ENCODE measurements at regions not wholly inside any gene's neighbourhood (a gene's known extent, or its start where the extent isn't known, plus 50 kb on each side); places are given as distances from the start of the nearest gene placed in this dataset.

- POLR2A ChIA-PET = no interaction called here
- CTCF ChIA-PET = interaction anchor here (1.4 kb wide), 1 partner anchor 134 kb away, joined by 4 read pairs; no protein-coding TSS in a partner anchor
- H3K27ac Mint-ChIP-seq = no peak overlapping the region
- H3K36me3 Mint-ChIP-seq = 0 out of 2 replicates have a peak, but pooled peaks cover 3% of the 10 kb centered on the region
- DNase-seq (ENCODE audit: low spot score) (no peak), ATAC-seq (no peak)
- H3K4me1 Mint-ChIP-seq = peaks cover 15% of the 10 kb centered on the region
- H3K27me3 Mint-ChIP-seq (ENCODE audit: low read depth) = no peaks in the 10 kb centered on the region
- TF ChIP-seq ERG (CRISPR knock-in tag; IDR thresholded peaks at IDR 0.05) (no peak), SP1 (CRISPR knock-in tag; conservative IDR thresholded peaks at IDR 0.05) (no peak), FOXP4 (CRISPR knock-in tag; IDR thresholded peaks at IDR 0.05) (no peak), ZNF138 (CRISPR knock-in tag; conservative IDR thresholded peaks at IDR 0.05) (no peak), ATF3 (CRISPR knock-in tag; conservative IDR thresholded peaks at IDR 0.05) (no peak), NFYB (CRISPR knock-in tag; conservative IDR thresholded peaks at IDR 0.05; ENCODE audit: low read depth) (no peak), GABPB1 (CRISPR knock-in tag; IDR thresholded peaks at IDR 0.05) (no peak), ATF2 (CRISPR knock-in tag; IDR thresholded peaks at IDR 0.05; ENCODE audit: borderline replicate concordance, low read depth) (no peak), ESRRA (CRISPR knock-in tag; IDR thresholded peaks at IDR 0.05; ENCODE audit: borderline replicate concordance) (no peak), SMAD4 (CRISPR knock-in tag; IDR thresholded peaks at IDR 0.05) (no peak), ZNF396 (CRISPR knock-in tag; IDR thresholded peaks at IDR 0.05; ENCODE audit: borderline replicate concordance) (no peak), ZNF121 (CRISPR knock-in tag; IDR thresholded peaks at IDR 0.05) (no peak), ZSCAN18 (CRISPR knock-in tag; IDR thresholded peaks at IDR 0.05) (no peak), PREB (CRISPR knock-in tag; IDR thresholded peaks at IDR 0.05; ENCODE audit: borderline replicate concordance) (no peak), JUN (CRISPR knock-in tag; IDR thresholded peaks at IDR 0.05) (no peak), CBFB (CRISPR knock-in tag; IDR thresholded peaks at IDR 0.05; ENCODE audit: low read depth) (no peak), ZMAT4 (CRISPR knock-in tag; IDR thresholded peaks at IDR 0.05) (no peak), E2F1 (CRISPR knock-in tag; IDR thresholded peaks at IDR 0.05) (no peak), MYBL2 (CRISPR knock-in tag; IDR thresholded peaks at IDR 0.05) (no peak)
- H3K4me3 Mint-ChIP-seq = no peak overlapping the region
- H3K9me3 Mint-ChIP-seq = peaks cover 15% of the 10 kb centered on the region
These were observed 258.2 kb upstream of the FN1 start for GRCh38 chr2:215693999-215694580.
